ENCODE measurements at regions not wholly inside any gene's neighbourhood (a gene's known extent, or its start where the extent isn't known, plus 50 kb on each side); places are given as distances from the start of the nearest gene placed in this dataset.

- TF ChIP-seq, protein P1, sequence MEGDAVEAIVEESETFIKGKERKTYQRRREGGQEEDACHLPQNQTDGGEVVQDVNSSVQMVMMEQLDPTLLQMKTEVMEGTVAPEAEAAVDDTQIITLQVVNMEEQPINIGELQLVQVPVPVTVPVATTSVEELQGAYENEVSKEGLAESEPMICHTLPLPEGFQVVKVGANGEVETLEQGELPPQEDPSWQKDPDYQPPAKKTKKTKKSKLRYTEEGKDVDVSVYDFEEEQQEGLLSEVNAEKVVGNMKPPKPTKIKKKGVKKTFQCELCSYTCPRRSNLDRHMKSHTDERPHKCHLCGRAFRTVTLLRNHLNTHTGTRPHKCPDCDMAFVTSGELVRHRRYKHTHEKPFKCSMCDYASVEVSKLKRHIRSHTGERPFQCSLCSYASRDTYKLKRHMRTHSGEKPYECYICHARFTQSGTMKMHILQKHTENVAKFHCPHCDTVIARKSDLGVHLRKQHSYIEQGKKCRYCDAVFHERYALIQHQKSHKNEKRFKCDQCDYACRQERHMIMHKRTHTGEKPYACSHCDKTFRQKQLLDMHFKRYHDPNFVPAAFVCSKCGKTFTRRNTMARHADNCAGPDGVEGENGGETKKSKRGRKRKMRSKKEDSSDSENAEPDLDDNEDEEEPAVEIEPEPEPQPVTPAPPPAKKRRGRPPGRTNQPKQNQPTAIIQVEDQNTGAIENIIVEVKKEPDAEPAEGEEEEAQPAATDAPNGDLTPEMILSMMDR (IDR thresholded peaks at IDR 0.05; ENCODE audit: low read depth, low read length, missing input control), result no peak
- TF ChIP-seq SP1 (IDR thresholded peaks at IDR 0.05) (no peak), FOXA2 (IDR thresholded peaks at IDR 0.05) (no peak), JUND (IDR thresholded peaks at IDR 0.05) (no peak)
Observed at GRCh38 chr15:46231786-46232185, 597.0 kb downstream of the SQOR start (continued).

GRCh38 chr15:46232471-46232870, 597.6 kb downstream of the SQOR start:
- no peak overlapping the region for H3K9ac ChIP-seq (ENCODE audit: low read depth in 1 of 2, low read length in 2 of 2)
- no peak for DNase-seq (ENCODE audit: low spot score)
- 72% methylated on average over 2 of the region's 2 CpGs for WGBS
- H3K27me3 ChIP-seq (ENCODE audit: control insufficient read depth in 4 of 4, insufficient read depth in 4 of 4, low read length in 3 of 4), result peaks cover 0 to 3% (median 0%) of the 10 kb centered on the region in 4 donors
- no peak overlapping the region for H3K4me3 ChIP-seq (ENCODE audit: low read depth in 1 of 3, low read length in 3 of 3)
- no peaks in the 10 kb centered on the region for H3K4me1 ChIP-seq (ENCODE audit: control insufficient read depth in 4 of 4, insufficient read depth in 4 of 4, low read length in 3 of 4)
- H3K27ac ChIP-seq (ENCODE audit: low read depth in 1 of 2, low read length in 2 of 2), result no peak overlapping the region
- TF ChIP-seq, protein P2, sequence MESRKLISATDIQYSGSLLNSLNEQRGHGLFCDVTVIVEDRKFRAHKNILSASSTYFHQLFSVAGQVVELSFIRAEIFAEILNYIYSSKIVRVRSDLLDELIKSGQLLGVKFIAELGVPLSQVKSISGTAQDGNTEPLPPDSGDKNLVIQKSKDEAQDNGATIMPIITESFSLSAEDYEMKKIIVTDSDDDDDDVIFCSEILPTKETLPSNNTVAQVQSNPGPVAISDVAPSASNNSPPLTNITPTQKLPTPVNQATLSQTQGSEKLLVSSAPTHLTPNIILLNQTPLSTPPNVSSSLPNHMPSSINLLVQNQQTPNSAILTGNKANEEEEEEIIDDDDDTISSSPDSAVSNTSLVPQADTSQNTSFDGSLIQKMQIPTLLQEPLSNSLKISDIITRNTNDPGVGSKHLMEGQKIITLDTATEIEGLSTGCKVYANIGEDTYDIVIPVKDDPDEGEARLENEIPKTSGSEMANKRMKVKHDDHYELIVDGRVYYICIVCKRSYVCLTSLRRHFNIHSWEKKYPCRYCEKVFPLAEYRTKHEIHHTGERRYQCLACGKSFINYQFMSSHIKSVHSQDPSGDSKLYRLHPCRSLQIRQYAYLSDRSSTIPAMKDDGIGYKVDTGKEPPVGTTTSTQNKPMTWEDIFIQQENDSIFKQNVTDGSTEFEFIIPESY (IDR thresholded peaks at IDR 0.05), result no peak
- no peaks in the 10 kb centered on the region for H3K36me3 ChIP-seq (ENCODE audit: control insufficient read depth in 4 of 4, insufficient read depth in 3 of 4, low read depth in 1 of 4, low read length in 3 of 4)
- no peaks in the 10 kb centered on the region for H3K9me3 ChIP-seq (ENCODE audit: control insufficient read depth in 4 of 4, low read length in 3 of 4)

DNA sequence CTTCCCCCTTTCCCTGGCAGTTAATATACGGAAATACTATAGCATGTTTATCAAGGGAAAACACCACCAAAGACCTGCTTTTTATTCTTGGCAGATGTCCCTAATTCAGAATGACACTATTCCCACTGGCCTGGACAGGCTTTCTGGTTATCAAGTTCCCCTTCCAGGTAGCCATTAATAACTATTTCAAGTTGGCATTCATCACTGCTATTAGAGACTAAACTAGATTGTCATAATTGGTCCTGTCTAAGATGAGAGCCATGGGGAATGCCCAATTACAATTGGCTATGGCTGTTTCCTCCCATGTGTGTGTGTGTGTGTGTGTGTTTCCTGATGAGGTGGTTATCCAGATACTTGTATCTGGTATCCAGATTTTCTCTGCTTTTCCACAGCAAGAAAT, 608.1 kb downstream of the SQOR start:
- H3K36me3 ChIP-seq (ENCODE audit: control insufficient read depth in 4 of 4, insufficient read depth in 3 of 4, low read depth in 1 of 4, low read length in 3 of 4), result no peaks in the 10 kb centered on the region
- H3K4me3 ChIP-seq (ENCODE audit: low read depth in 1 of 3, low read length in 3 of 3), result no peak overlapping the region
- H3K27me3 ChIP-seq (ENCODE audit: control insufficient read depth in 4 of 4, insufficient read depth in 4 of 4, low read length in 3 of 4), result no peaks in the 10 kb centered on the region
- no peak overlapping the region for H3K27ac ChIP-seq (ENCODE audit: low read depth in 1 of 2, low read length in 2 of 2)
- H3K9ac ChIP-seq (ENCODE audit: low read depth in 1 of 2, low read length in 2 of 2), result no peak overlapping the region
- 67% methylated on average over 1 of the region's 1 CpG for WGBS
- TF ChIP-seq GABPA (IDR thresholded peaks at IDR 0.05 in 1 of 2, conservative IDR thresholded peaks at IDR 0.05 in 1 of 2) (no peak), SP1 (IDR thresholded peaks at IDR 0.05) (no peak), FOXA2 (IDR thresholded peaks at IDR 0.05) (no peak), FOXA1 (IDR thresholded peaks at IDR 0.05) (no peak), HNF4A (conservative IDR thresholded peaks at IDR 0.05) (no peak), JUND (IDR thresholded peaks at IDR 0.05) (no peak), RXRA (IDR thresholded peaks at IDR 0.05) (no peak), EGR1 (IDR thresholded peaks at IDR 0.05; ENCODE audit: low read depth in 2 of 2) (no peak), YY1 (IDR thresholded peaks at IDR 0.05) (no peak), NR2F2 (IDR thresholded peaks at IDR 0.05) (no peak), RAD21 (IDR thresholded peaks at IDR 0.05) (no peak), HNF4G (IDR thresholded peaks at IDR 0.05) (no peak), TAF1 (conservative IDR thresholded peaks at IDR 0.05) (no peak)
- TF ChIP-seq, protein P3, sequence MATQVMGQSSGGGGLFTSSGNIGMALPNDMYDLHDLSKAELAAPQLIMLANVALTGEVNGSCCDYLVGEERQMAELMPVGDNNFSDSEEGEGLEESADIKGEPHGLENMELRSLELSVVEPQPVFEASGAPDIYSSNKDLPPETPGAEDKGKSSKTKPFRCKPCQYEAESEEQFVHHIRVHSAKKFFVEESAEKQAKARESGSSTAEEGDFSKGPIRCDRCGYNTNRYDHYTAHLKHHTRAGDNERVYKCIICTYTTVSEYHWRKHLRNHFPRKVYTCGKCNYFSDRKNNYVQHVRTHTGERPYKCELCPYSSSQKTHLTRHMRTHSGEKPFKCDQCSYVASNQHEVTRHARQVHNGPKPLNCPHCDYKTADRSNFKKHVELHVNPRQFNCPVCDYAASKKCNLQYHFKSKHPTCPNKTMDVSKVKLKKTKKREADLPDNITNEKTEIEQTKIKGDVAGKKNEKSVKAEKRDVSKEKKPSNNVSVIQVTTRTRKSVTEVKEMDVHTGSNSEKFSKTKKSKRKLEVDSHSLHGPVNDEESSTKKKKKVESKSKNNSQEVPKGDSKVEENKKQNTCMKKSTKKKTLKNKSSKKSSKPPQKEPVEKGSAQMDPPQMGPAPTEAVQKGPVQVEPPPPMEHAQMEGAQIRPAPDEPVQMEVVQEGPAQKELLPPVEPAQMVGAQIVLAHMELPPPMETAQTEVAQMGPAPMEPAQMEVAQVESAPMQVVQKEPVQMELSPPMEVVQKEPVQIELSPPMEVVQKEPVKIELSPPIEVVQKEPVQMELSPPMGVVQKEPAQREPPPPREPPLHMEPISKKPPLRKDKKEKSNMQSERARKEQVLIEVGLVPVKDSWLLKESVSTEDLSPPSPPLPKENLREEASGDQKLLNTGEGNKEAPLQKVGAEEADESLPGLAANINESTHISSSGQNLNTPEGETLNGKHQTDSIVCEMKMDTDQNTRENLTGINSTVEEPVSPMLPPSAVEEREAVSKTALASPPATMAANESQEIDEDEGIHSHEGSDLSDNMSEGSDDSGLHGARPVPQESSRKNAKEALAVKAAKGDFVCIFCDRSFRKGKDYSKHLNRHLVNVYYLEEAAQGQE (IDR thresholded peaks at IDR 0.05), result no peak
- TF ChIP-seq, protein P4, sequence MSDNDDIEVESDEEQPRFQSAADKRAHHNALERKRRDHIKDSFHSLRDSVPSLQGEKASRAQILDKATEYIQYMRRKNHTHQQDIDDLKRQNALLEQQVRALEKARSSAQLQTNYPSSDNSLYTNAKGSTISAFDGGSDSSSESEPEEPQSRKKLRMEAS (IDR thresholded peaks at IDR 0.05), result no peak
- TF ChIP-seq, protein P5, sequence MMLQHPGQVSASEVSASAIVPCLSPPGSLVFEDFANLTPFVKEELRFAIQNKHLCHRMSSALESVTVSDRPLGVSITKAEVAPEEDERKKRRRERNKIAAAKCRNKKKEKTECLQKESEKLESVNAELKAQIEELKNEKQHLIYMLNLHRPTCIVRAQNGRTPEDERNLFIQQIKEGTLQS (IDR thresholded peaks at IDR 0.05), result no peak
- TF ChIP-seq, protein P2 (IDR thresholded peaks at IDR 0.05), result no peak
- TF ChIP-seq, protein P1 (IDR thresholded peaks at IDR 0.05; ENCODE audit: low read depth, low read length, missing input control), result no peak
- DNase-seq (ENCODE audit: low spot score), result no peak
- no peaks in the 10 kb centered on the region for H3K4me1 ChIP-seq (ENCODE audit: control insufficient read depth in 4 of 4, insufficient read depth in 4 of 4, low read length in 3 of 4)
- H3K9me3 ChIP-seq (ENCODE audit: control insufficient read depth in 4 of 4, low read length in 3 of 4), result no peaks in the 10 kb centered on the region
